ENCODE measurements at regions not wholly inside any gene's neighbourhood (a gene's known extent, or its start where the extent isn't known, plus 50 kb on each side); places are given as distances from the start of the nearest gene placed in this dataset.

DNA sequence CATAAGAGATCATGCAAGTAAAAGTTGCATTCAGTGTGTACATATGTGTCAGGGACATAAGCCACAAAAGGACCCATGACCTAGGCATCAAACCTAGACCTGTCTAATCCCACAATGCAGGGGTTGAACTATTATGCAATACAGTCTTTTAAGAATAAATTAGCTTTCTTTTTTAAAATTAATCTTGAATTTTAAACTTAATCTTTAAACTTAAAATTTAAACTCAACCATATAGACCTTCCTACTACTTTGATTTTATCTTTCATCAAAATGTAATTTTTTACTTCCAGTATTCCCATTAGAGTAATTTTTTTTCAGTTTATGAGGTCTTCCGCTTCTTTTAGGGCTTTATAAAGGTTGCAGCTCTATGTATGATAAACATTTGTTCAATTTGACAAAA is 702.9 kb downstream of the SUCLG1 start:
- TF ChIP-seq, protein P1, sequence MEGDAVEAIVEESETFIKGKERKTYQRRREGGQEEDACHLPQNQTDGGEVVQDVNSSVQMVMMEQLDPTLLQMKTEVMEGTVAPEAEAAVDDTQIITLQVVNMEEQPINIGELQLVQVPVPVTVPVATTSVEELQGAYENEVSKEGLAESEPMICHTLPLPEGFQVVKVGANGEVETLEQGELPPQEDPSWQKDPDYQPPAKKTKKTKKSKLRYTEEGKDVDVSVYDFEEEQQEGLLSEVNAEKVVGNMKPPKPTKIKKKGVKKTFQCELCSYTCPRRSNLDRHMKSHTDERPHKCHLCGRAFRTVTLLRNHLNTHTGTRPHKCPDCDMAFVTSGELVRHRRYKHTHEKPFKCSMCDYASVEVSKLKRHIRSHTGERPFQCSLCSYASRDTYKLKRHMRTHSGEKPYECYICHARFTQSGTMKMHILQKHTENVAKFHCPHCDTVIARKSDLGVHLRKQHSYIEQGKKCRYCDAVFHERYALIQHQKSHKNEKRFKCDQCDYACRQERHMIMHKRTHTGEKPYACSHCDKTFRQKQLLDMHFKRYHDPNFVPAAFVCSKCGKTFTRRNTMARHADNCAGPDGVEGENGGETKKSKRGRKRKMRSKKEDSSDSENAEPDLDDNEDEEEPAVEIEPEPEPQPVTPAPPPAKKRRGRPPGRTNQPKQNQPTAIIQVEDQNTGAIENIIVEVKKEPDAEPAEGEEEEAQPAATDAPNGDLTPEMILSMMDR (conservative IDR thresholded peaks at IDR 0.05; ENCODE audit: low read depth, low read length) = no peak
- no peak for TF ChIP-seq EZH2 (IDR thresholded peaks at IDR 0.05; ENCODE audit: low read length, unreplicated experiment)
- TF ChIP-seq EZH2phosphoT487 (IDR thresholded peaks at IDR 0.05; ENCODE audit: borderline replicate concordance, low read length) = no peak
